ENCODE measurements at regions not wholly inside any gene's neighbourhood (a gene's known extent, or its start where the extent isn't known, plus 50 kb on each side); places are given as distances from the start of the nearest gene placed in this dataset.

DNA sequence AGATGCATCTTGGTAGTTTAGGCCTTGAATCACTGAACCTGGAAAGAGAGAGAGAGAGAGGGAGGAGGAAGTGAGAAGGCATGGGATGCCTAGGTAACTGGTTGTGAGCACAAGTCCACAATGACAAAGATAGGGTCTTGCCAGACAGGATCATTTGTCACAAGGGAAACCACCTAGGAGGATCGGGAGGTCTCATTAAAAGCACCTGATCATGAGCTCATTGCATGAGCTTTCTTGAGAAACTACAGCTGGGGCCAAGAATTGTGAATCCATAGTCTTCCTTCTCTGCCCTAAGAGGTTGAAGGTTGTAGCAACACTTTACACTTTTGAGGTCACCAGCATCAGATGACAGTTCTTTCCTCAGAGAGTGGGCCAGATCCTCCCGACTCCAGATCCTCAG lies 195.7 kb downstream of the CD83 start:
- DNase-seq (ENCODE audit: low spot score in 2 of 2, unreplicated experiment in 2 of 2) = no peak
- H3K4me1 Mint-ChIP-seq = peaks cover 22% of the 10 kb centered on the region
- peaks cover 13% of the 10 kb centered on the region for H3K27me3 Mint-ChIP-seq (ENCODE audit: low read depth)
- no peaks in the 10 kb centered on the region for H3K36me3 Mint-ChIP-seq
- no peak overlapping the region for H3K4me3 Mint-ChIP-seq
- H3K27ac Mint-ChIP-seq = no peak overlapping the region
- TF ChIP-seq, protein P1, sequence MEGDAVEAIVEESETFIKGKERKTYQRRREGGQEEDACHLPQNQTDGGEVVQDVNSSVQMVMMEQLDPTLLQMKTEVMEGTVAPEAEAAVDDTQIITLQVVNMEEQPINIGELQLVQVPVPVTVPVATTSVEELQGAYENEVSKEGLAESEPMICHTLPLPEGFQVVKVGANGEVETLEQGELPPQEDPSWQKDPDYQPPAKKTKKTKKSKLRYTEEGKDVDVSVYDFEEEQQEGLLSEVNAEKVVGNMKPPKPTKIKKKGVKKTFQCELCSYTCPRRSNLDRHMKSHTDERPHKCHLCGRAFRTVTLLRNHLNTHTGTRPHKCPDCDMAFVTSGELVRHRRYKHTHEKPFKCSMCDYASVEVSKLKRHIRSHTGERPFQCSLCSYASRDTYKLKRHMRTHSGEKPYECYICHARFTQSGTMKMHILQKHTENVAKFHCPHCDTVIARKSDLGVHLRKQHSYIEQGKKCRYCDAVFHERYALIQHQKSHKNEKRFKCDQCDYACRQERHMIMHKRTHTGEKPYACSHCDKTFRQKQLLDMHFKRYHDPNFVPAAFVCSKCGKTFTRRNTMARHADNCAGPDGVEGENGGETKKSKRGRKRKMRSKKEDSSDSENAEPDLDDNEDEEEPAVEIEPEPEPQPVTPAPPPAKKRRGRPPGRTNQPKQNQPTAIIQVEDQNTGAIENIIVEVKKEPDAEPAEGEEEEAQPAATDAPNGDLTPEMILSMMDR (IDR thresholded peaks at IDR 0.05; ENCODE audit: unreplicated experiment) = no peak
- no peaks in the 10 kb centered on the region for H3K9me3 Mint-ChIP-seq

DNA sequence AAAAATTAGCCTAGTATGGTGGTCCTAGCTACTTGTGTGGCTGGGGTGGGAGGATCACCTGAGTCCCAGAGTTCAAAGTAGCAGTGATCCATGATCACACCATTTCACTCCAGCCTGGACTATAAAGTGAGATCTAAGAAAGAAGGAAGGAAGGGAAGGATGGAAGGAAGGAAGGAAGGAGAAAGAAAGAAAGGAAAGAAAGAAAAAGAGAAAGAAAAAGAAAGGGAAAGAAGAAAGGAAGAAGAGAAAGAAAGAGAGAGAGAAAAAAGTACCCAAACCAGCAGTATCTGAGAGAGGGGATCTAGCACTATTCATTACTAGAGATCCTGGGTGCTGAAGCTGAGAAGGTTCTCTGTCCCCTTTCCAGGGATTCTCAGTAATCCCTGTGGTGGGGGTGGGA lies 197.8 kb downstream of the CD83 start:
- no peaks in the 10 kb centered on the region for H3K36me3 Mint-ChIP-seq

DNA sequence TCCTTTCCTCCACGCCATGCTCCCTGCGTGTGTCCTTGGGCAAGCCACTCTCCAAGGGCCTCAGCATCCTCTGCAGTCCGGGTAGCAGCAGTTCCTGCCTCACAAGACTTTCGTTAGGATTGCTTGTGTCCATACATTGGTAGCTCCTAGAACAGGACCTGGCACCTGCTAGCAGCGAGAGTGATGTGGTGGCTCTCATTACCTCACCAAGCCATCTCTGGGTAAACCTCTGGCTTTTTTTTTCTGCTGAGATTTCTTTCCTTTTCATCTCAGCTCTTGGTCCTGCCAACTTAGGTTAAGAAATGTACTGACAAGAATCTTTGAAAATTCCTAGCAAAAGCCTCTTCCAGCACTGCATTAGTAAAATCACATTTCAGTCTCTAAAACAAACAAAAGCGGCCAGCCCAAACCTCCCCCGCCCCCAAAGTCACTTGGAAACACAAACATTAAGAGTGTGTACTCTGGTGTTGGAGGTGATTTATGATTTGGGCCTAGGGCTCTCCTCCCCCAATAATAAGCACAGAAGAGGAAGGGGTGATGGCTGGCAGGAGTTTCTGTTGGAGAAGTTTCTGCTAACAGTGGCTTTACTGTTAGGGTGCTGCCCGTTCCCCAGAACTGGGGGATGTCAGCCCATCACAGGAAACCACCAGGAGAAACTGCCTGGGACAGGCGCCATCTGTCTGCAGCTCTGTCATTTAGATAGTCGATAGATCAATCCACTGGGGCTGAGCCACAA lies 199.2 kb downstream of the CD83 start:
- Mint-ChIP-seq H3K4me3 (no peak overlapping the region), H3K27ac (no peak overlapping the region), H3K27me3 (ENCODE audit: low read depth) (peaks cover 27% of the 10 kb centered on the region), H3K36me3 (no peaks in the 10 kb centered on the region), H3K9me3 (no peaks in the 10 kb centered on the region), H3K4me1 (peaks cover 20% of the 10 kb centered on the region)
- TF ChIP-seq, protein P1 (IDR thresholded peaks at IDR 0.05; ENCODE audit: unreplicated experiment) = no peak
- no peak for DNase-seq (ENCODE audit: low spot score in 2 of 2, unreplicated experiment in 2 of 2)

More for the DNA sequence above, 197.8 kb downstream of the CD83 start:
- H3K9me3 Mint-ChIP-seq = no peaks in the 10 kb centered on the region
- TF ChIP-seq, protein P1 (IDR thresholded peaks at IDR 0.05; ENCODE audit: unreplicated experiment) = no peak
- H3K27ac Mint-ChIP-seq = no peak overlapping the region
- H3K4me1 Mint-ChIP-seq = peaks cover 20% of the 10 kb centered on the region
- peaks cover 27% of the 10 kb centered on the region for H3K27me3 Mint-ChIP-seq (ENCODE audit: low read depth)
- DNase-seq (ENCODE audit: low spot score in 2 of 2, unreplicated experiment in 2 of 2) = no peak
- no peak overlapping the region for H3K4me3 Mint-ChIP-seq

- TF ChIP-seq, protein P1 (IDR thresholded peaks at IDR 0.05; ENCODE audit: unreplicated experiment) = no peak
- Mint-ChIP-seq H3K36me3 (no peaks in the 10 kb centered on the region), H3K4me1 (peaks cover 20% of the 10 kb centered on the region), H3K27me3 (ENCODE audit: low read depth) (peaks cover 29% of the 10 kb centered on the region), H3K4me3 (no peak overlapping the region), H3K9me3 (no peaks in the 10 kb centered on the region), H3K27ac (no peak overlapping the region)
- no peak for DNase-seq (ENCODE audit: low spot score in 2 of 2, unreplicated experiment in 2 of 2)
Observed at GRCh38 chr6:14317387-14317970, 199.9 kb downstream of the CD83 start.

DNA sequence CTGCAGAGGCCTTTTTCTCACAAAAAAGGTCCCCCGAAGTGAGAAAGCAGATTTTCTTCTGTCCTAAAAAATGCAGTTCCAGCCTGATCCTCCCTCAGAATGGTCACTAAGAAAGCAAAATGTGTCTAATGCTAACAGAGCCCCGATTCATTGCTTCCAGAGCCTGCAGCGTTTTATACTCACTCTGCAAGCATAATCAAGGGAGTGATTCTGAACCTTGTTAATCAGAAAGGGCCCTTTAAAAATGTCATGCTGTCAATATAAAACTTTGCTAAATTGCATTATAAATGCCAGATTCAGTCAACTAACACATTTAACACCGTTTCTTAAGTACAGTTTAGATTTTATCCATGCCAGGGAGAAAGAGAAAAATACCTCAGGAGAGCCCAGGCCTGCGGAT lies 202.8 kb downstream of the CD83 start:
- Mint-ChIP-seq H3K4me3 (no peak overlapping the region), H3K27me3 (ENCODE audit: low read depth) (peaks cover 42% of the 10 kb centered on the region), H3K36me3 (no peaks in the 10 kb centered on the region), H3K4me1 (peaks cover 19% of the 10 kb centered on the region), H3K27ac (no peak overlapping the region), H3K9me3 (no peaks in the 10 kb centered on the region)
- DNase-seq (ENCODE audit: low spot score in 2 of 2, unreplicated experiment in 2 of 2) = no peak
- TF ChIP-seq, protein P1 (IDR thresholded peaks at IDR 0.05; ENCODE audit: unreplicated experiment) = no peak
